ENCODE measurements at regions not wholly inside any gene's neighbourhood (a gene's known extent, or its start where the extent isn't known, plus 50 kb on each side); places are given as distances from the start of the nearest gene placed in this dataset.

DNA sequence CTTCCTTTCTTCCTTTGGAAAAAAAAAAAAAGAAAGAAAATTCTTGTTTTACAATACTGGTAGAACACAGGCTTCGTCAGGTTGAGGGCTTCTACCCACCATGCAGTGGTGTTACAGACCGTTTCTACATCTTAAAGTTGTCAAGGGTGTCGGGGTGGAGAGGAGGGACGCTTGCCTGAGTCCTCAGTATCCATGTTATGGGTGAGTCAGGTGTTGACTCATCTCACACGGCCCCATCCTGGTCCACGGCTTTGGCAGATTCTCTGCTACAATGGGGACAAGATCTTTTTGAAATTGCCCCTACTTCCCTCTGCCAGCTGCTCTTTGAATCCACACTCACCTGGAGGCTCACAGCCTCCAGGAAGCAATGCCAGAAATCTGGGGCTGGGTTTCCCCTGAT is 310.3 kb upstream of the ZFP42 start:
- TF ChIP-seq CTCF (tag by site-specific recombination; IDR thresholded peaks at IDR 0.05), result no peak
- TF ChIP-seq, protein P1, sequence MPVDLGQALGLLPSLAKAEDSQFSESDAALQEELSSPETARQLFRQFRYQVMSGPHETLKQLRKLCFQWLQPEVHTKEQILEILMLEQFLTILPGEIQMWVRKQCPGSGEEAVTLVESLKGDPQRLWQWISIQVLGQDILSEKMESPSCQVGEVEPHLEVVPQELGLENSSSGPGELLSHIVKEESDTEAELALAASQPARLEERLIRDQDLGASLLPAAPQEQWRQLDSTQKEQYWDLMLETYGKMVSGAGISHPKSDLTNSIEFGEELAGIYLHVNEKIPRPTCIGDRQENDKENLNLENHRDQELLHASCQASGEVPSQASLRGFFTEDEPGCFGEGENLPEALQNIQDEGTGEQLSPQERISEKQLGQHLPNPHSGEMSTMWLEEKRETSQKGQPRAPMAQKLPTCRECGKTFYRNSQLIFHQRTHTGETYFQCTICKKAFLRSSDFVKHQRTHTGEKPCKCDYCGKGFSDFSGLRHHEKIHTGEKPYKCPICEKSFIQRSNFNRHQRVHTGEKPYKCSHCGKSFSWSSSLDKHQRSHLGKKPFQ (tag by site-specific recombination; IDR thresholded peaks at IDR 0.05), result no peak
- no peak for TF ChIP-seq TCF7L2 (IDR thresholded peaks at IDR 0.05; ENCODE audit: borderline replicate concordance, low read depth, low read length)
- no peak for TF ChIP-seq PRDM1 (tag by site-specific recombination; IDR thresholded peaks at IDR 0.05)
- no peak for TF ChIP-seq ZNF704 (tag by site-specific recombination; IDR thresholded peaks at IDR 0.05)
- TF ChIP-seq, protein P2, sequence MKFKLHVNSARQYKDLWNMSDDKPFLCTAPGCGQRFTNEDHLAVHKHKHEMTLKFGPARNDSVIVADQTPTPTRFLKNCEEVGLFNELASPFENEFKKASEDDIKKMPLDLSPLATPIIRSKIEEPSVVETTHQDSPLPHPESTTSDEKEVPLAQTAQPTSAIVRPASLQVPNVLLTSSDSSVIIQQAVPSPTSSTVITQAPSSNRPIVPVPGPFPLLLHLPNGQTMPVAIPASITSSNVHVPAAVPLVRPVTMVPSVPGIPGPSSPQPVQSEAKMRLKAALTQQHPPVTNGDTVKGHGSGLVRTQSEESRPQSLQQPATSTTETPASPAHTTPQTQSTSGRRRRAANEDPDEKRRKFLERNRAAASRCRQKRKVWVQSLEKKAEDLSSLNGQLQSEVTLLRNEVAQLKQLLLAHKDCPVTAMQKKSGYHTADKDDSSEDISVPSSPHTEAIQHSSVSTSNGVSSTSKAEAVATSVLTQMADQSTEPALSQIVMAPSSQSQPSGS (tag by site-specific recombination; IDR thresholded peaks at IDR 0.05; ENCODE audit: low read depth), result no peak
- no peak for TF ChIP-seq KLF10 (tag by site-specific recombination; IDR thresholded peaks at IDR 0.05)
- no peak for TF ChIP-seq YY1 (tag by site-specific recombination; IDR thresholded peaks at IDR 0.05)
- no peak for TF ChIP-seq ZNF175 (tag by site-specific recombination; IDR thresholded peaks at IDR 0.05)

All from HEK293 (cell line).